ENCODE measurements at regions not wholly inside any gene's neighbourhood (a gene's known extent, or its start where the extent isn't known, plus 50 kb on each side); places are given as distances from the start of the nearest gene placed in this dataset.

DNA sequence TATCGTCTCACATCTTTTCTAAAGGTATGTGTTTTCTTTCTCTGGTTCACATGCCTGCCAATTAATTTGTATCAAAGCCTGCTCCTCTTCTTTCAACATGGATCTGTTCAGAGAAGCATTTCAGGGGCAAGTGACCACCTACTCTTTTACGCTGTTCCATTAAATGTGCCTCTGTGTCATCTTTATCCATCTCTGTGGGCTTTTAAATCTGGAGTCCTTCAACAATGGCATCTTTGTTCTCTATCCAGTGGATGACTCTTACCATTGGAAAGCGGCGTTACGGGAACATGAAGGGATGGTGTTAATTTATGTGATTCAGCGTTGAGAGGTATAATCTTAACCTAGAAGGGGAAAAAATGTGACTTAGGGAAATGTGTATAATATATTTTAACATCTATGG is 92.7 kb upstream of the CFAP20DC start:
- TF ChIP-seq POLR2AphosphoS5 (IDR thresholded peaks at IDR 0.05) (no peak), EZH2 (IDR thresholded peaks at IDR 0.05; ENCODE audit: borderline replicate concordance, insufficient read depth, low read length, poor library complexity, severe bottlenecking) (no peak), EP300 (conservative IDR thresholded peaks at IDR 0.05; ENCODE audit: poor library complexity, severe bottlenecking) (no peak), TAF1 (IDR thresholded peaks at IDR 0.05; ENCODE audit: low read depth) (no peak)
- TF ChIP-seq, protein P1, sequence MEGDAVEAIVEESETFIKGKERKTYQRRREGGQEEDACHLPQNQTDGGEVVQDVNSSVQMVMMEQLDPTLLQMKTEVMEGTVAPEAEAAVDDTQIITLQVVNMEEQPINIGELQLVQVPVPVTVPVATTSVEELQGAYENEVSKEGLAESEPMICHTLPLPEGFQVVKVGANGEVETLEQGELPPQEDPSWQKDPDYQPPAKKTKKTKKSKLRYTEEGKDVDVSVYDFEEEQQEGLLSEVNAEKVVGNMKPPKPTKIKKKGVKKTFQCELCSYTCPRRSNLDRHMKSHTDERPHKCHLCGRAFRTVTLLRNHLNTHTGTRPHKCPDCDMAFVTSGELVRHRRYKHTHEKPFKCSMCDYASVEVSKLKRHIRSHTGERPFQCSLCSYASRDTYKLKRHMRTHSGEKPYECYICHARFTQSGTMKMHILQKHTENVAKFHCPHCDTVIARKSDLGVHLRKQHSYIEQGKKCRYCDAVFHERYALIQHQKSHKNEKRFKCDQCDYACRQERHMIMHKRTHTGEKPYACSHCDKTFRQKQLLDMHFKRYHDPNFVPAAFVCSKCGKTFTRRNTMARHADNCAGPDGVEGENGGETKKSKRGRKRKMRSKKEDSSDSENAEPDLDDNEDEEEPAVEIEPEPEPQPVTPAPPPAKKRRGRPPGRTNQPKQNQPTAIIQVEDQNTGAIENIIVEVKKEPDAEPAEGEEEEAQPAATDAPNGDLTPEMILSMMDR (IDR thresholded peaks at IDR 0.05; ENCODE audit: poor library complexity, severe bottlenecking) = no peak
- TF ChIP-seq, protein P2, sequence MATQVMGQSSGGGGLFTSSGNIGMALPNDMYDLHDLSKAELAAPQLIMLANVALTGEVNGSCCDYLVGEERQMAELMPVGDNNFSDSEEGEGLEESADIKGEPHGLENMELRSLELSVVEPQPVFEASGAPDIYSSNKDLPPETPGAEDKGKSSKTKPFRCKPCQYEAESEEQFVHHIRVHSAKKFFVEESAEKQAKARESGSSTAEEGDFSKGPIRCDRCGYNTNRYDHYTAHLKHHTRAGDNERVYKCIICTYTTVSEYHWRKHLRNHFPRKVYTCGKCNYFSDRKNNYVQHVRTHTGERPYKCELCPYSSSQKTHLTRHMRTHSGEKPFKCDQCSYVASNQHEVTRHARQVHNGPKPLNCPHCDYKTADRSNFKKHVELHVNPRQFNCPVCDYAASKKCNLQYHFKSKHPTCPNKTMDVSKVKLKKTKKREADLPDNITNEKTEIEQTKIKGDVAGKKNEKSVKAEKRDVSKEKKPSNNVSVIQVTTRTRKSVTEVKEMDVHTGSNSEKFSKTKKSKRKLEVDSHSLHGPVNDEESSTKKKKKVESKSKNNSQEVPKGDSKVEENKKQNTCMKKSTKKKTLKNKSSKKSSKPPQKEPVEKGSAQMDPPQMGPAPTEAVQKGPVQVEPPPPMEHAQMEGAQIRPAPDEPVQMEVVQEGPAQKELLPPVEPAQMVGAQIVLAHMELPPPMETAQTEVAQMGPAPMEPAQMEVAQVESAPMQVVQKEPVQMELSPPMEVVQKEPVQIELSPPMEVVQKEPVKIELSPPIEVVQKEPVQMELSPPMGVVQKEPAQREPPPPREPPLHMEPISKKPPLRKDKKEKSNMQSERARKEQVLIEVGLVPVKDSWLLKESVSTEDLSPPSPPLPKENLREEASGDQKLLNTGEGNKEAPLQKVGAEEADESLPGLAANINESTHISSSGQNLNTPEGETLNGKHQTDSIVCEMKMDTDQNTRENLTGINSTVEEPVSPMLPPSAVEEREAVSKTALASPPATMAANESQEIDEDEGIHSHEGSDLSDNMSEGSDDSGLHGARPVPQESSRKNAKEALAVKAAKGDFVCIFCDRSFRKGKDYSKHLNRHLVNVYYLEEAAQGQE (IDR thresholded peaks at IDR 0.05; ENCODE audit: borderline replicate concordance) = no peak

Data from neural cell (in vitro differentiated cells).